SJSA1 (cell line): ENCODE measurements at regions not wholly inside any gene's neighbourhood (a gene's known extent, or its start where the extent isn't known, plus 50 kb on each side); places are given as distances from the start of the nearest gene placed in this dataset.

ENCODE experiments used
- DNase-seq, 2 experiments: peaks; one replicate each; pipeline ENCODE4 v3.0.0-alpha.2; 2015 to 2020; ENCODE audit warnings: low spot score in 2 of 2, low read depth in 1 of 2
- H3K27ac ChIP-seq: fragments of 250-450 bp; sonication (Bioruptor Pico); 2 replicates; pipeline ENCODE4 v1.5.1; 2020; ENCODE audit warnings: mild to moderate bottlenecking, moderate library complexity
- H3K27me3 ChIP-seq: fragments of 250-450 bp; sonication (Bioruptor Pico); replicated peaks from 2 replicates; pipeline ENCODE4 v1.5.1; 2020; ENCODE audit warnings: mild to moderate bottlenecking, moderate library complexity
- H3K36me3 ChIP-seq: fragments of 250-450 bp; sonication (Bioruptor Pico); 2 replicates; pipeline ENCODE4 v1.5.1; 2020; ENCODE audit warnings: mild to moderate bottlenecking
- H3K4me1 ChIP-seq: fragments of 250-450 bp; sonication (Bioruptor Pico); replicated peaks from 2 replicates; pipeline ENCODE4 v1.6.1; 2021; ENCODE audit warnings: mild to moderate bottlenecking
- H3K4me3 ChIP-seq: fragments of 250-450 bp; sonication (Bioruptor Pico); 2 replicates; pipeline ENCODE4 v1.5.1; 2020; ENCODE audit warnings: mild to moderate bottlenecking
- H3K9me3 ChIP-seq: fragments of 250-450 bp; sonication (Bioruptor Pico); replicated peaks from 2 replicates; pipeline ENCODE4 v1.5.1; 2020; ENCODE audit warnings: mild to moderate bottlenecking

GRCh38 chr9:126228781-126229444 is 97.7 kb upstream of the MVB12B start:
- Histone ChIP-seq H3K4me3 (no peak overlapping the region), H3K9me3 (no peaks in the 10 kb centered on the region), H3K27ac (no peak overlapping the region), H3K27me3 (peaks cover 11% of the 10 kb centered on the region), H3K4me1 (no peaks in the 10 kb centered on the region), H3K36me3 (no peaks in the 10 kb centered on the region)
- peak; percentile 42 to 55 for DNase-seq

- DNase-seq: no peak
- H3K9me3 ChIP-seq: no peaks in the 10 kb centered on the region
- H3K27me3 ChIP-seq: peaks cover 8% of the 10 kb centered on the region
- no peak overlapping the region for H3K27ac ChIP-seq
- H3K36me3 ChIP-seq: no peaks in the 10 kb centered on the region
- no peaks in the 10 kb centered on the region for H3K4me1 ChIP-seq
- no peak overlapping the region for H3K4me3 ChIP-seq
Measured at GRCh38 chr9:126229501-126229900, 97.1 kb upstream of the MVB12B start.

GRCh38 chr9:126230692-126231091 is 95.9 kb upstream of the MVB12B start:
- no peak for DNase-seq
- no peaks in the 10 kb centered on the region for H3K36me3 ChIP-seq
- no peak overlapping the region for H3K27ac ChIP-seq
- H3K4me1 ChIP-seq: no peaks in the 10 kb centered on the region
- peaks cover 6% of the 10 kb centered on the region for H3K27me3 ChIP-seq
- H3K9me3 ChIP-seq: no peaks in the 10 kb centered on the region
- no peak overlapping the region for H3K4me3 ChIP-seq

GRCh38 chr9:126232461-126232860 is 94.2 kb upstream of the MVB12B start:
- Histone ChIP-seq H3K27me3 (peaks cover 6% of the 10 kb centered on the region), H3K9me3 (no peaks in the 10 kb centered on the region), H3K27ac (no peak overlapping the region), H3K36me3 (no peaks in the 10 kb centered on the region), H3K4me3 (no peak overlapping the region), H3K4me1 (no peaks in the 10 kb centered on the region)
- no peak for DNase-seq

GRCh38 chr9:126233175-126233574 is 93.5 kb upstream of the MVB12B start:
- no peaks in the 10 kb centered on the region for H3K4me1 ChIP-seq
- no peaks in the 10 kb centered on the region for H3K9me3 ChIP-seq
- H3K27ac ChIP-seq: no peak overlapping the region
- peaks cover 6% of the 10 kb centered on the region for H3K27me3 ChIP-seq
- DNase-seq: no peak
- no peaks in the 10 kb centered on the region for H3K36me3 ChIP-seq
- H3K4me3 ChIP-seq: no peak overlapping the region

GRCh38 chr9:126233913-126234525 is 92.6 kb upstream of the MVB12B start:
- Histone ChIP-seq H3K4me1 (no peaks in the 10 kb centered on the region), H3K27ac (no peak overlapping the region), H3K36me3 (no peaks in the 10 kb centered on the region), H3K4me3 (no peak overlapping the region), H3K9me3 (no peaks in the 10 kb centered on the region), H3K27me3 (peaks cover 3% of the 10 kb centered on the region)
- no peak for DNase-seq

GRCh38 chr9:126234681-126235335 is 91.8 kb upstream of the MVB12B start:
- peaks cover 3% of the 10 kb centered on the region for H3K27me3 ChIP-seq
- no peak overlapping the region for H3K27ac ChIP-seq
- no peak overlapping the region for H3K4me3 ChIP-seq
- H3K4me1 ChIP-seq: no peaks in the 10 kb centered on the region
- DNase-seq: no peak
- H3K9me3 ChIP-seq: no peaks in the 10 kb centered on the region
- H3K36me3 ChIP-seq: no peaks in the 10 kb centered on the region

- Histone ChIP-seq H3K4me3 (no peak overlapping the region), H3K36me3 (no peaks in the 10 kb centered on the region), H3K27ac (no peak overlapping the region), H3K9me3 (no peaks in the 10 kb centered on the region), H3K27me3 (peaks cover 3% of the 10 kb centered on the region), H3K4me1 (no peaks in the 10 kb centered on the region)
- no peak for DNase-seq
Measured at GRCh38 chr9:126235336-126236243, 91.0 kb upstream of the MVB12B start.

- no peaks in the 10 kb centered on the region for H3K9me3 ChIP-seq
- no peak for DNase-seq
- no peak overlapping the region for H3K4me3 ChIP-seq
- H3K36me3 ChIP-seq: no peaks in the 10 kb centered on the region
- H3K27ac ChIP-seq: no peak overlapping the region
- H3K4me1 ChIP-seq: no peaks in the 10 kb centered on the region
- peaks cover under 1% of the 10 kb centered on the region for H3K27me3 ChIP-seq
Measured at GRCh38 chr9:126236273-126236672, 90.4 kb upstream of the MVB12B start.

GRCh38 chr9:126238415-126238814 is 88.2 kb upstream of the MVB12B start:
- Histone ChIP-seq H3K4me1 (no peaks in the 10 kb centered on the region), H3K27me3 (peaks cover 2% of the 10 kb centered on the region; the same call in 1 of the 2 replicates), H3K4me3 (no peak overlapping the region), H3K9me3 (no peaks in the 10 kb centered on the region), H3K36me3 (no peaks in the 10 kb centered on the region), H3K27ac (no peak overlapping the region)
- DNase-seq: no peak

GRCh38 chr9:126239515-126239914 is 87.1 kb upstream of the MVB12B start:
- no peak overlapping the region for H3K4me3 ChIP-seq
- H3K27me3 ChIP-seq: peaks cover 2% of the 10 kb centered on the region; the same call in 1 of the 2 replicates
- no peaks in the 10 kb centered on the region for H3K36me3 ChIP-seq
- no peaks in the 10 kb centered on the region for H3K9me3 ChIP-seq
- DNase-seq: no peak
- no peak overlapping the region for H3K27ac ChIP-seq
- no peaks in the 10 kb centered on the region for H3K4me1 ChIP-seq

- no peaks in the 10 kb centered on the region for H3K9me3 ChIP-seq
- H3K27me3 ChIP-seq: peaks cover 2% of the 10 kb centered on the region; the same call in 1 of the 2 replicates
- H3K36me3 ChIP-seq: no peaks in the 10 kb centered on the region
- no peaks in the 10 kb centered on the region for H3K4me1 ChIP-seq
- no peak for DNase-seq
- no peak overlapping the region for H3K4me3 ChIP-seq
- no peak overlapping the region for H3K27ac ChIP-seq
Measured at GRCh38 chr9:126240835-126241234, 85.8 kb upstream of the MVB12B start.

- H3K4me3 ChIP-seq: no peak overlapping the region
- DNase-seq: peak in 1 of 2 experiments; percentile 44
- no peak overlapping the region for H3K27ac ChIP-seq
Measured at GRCh38 chr9:126248680-126249079, 77.9 kb upstream of the MVB12B start.

More at GRCh38 chr9:126248680-126249079, 77.9 kb upstream of the MVB12B start:
- Histone ChIP-seq H3K36me3 (no peaks in the 10 kb centered on the region), H3K27me3 (no peaks in the 10 kb centered on the region), H3K9me3 (no peaks in the 10 kb centered on the region), H3K4me1 (peaks cover 8% of the 10 kb centered on the region)
